Right forelimb (tissue), 1 donor: ENCODE measurements at regions not wholly inside any gene's neighbourhood (a gene's known extent, or its start where the extent isn't known, plus 50 kb on each side); places are given as distances from the start of the nearest gene placed in this dataset.
"Not testable (repeated sequence)": the region's sequence is repeated elsewhere in the genome, so short reads cannot be mapped to it uniquely, and the experiment has no call there.

Experiments
- DNase-seq: peaks from one replicate; pipeline ENCODE4 v3.0.0-alpha.2; 2018

- DNase-seq = peak; percentile 59
Measured at GRCh38 chr6:159590835-159591234, 102.2 kb downstream of the SOD2 start.

GRCh38 chr6:159586684-159587083 is 106.4 kb downstream of the SOD2 start:
- DNase-seq = no peak

GRCh38 chr6:159582736-159583135 is 110.3 kb downstream of the SOD2 start:
- DNase-seq = no peak

GRCh38 chr6:159578629-159579028 is 114.4 kb downstream of the SOD2 start:
- DNase-seq = no peak

- DNase-seq = no peak
Measured at GRCh38 chr6:159577564-159577963, 115.5 kb downstream of the SOD2 start.

GRCh38 chr6:159572439-159573110 is 120.5 kb downstream of the SOD2 start:
- peak; percentile 60 for DNase-seq

- no peak for DNase-seq
Measured at GRCh38 chr6:159565181-159565710, 127.8 kb downstream of the SOD2 start.

GRCh38 chr6:159564456-159564855 is 128.6 kb downstream of the SOD2 start:
- no peak for DNase-seq

GRCh38 chr6:159557031-159557430 is 136.0 kb downstream of the SOD2 start:
- no peak for DNase-seq

- no peak for DNase-seq
Measured at GRCh38 chr6:159555082-159555875, 137.8 kb downstream of the SOD2 start.

- DNase-seq = no peak
Measured at GRCh38 chr6:159541296-159541695, 151.7 kb downstream of the SOD2 start.

- DNase-seq = no peak
Measured at GRCh38 chr6:159540883-159541282, 152.2 kb downstream of the SOD2 start.

GRCh38 chr6:159540152-159540551 is 152.9 kb downstream of the SOD2 start:
- DNase-seq = no peak

- not testable (repeated sequence) for DNase-seq
Measured at GRCh38 chr6:159538031-159538430, 155.0 kb downstream of the SOD2 start.

- DNase-seq = no peak
Measured at GRCh38 chr6:159535656-159536350, 157.2 kb downstream of the SOD2 start.

- no peak for DNase-seq
Measured at GRCh38 chr6:159533568-159533967, 159.5 kb downstream of the SOD2 start.

- DNase-seq = no peak
Measured at GRCh38 chr6:159533016-159533415, 160.0 kb downstream of the SOD2 start.

- no peak for DNase-seq
Measured at GRCh38 chr6:159532155-159532554, 160.9 kb downstream of the SOD2 start.

GRCh38 chr6:159529934-159530333 is 163.1 kb downstream of the SOD2 start:
- peak; percentile 67 for DNase-seq

- DNase-seq = no peak
Measured at GRCh38 chr6:159527351-159527750, 165.7 kb downstream of the SOD2 start.

GRCh38 chr6:159525445-159526025 is 167.5 kb downstream of the SOD2 start:
- no peak for DNase-seq

- DNase-seq = no peak
Measured at GRCh38 chr6:159522877-159523547, 170.0 kb downstream of the SOD2 start.

- DNase-seq = no peak
Measured at GRCh38 chr6:159521962-159522361, 171.1 kb downstream of the SOD2 start.
